Adrenal gland (tissue), 5 donors: ENCODE measurements at regions not wholly inside any gene's neighbourhood (a gene's known extent, or its start where the extent isn't known, plus 50 kb on each side); places are given as distances from the start of the nearest gene placed in this dataset.
"Not testable (repeated sequence)": the region's sequence is repeated elsewhere in the genome, so short reads cannot be mapped to it uniquely, and the experiment has no call there.

Experiments used
- POLR2A ChIP-seq, 2 donors: fragments of 450-650 bp; IDR thresholded peaks; one replicate each; pipeline ENCODE4 v1.6.1; 2017; ENCODE audit warnings: antibody characterized with exemption in 2 of 2, mild to moderate bottlenecking in 2 of 2, moderate library complexity in 1 of 2
- TF ChIP-seq, protein P1 (sequence below), 6 experiments: fragments of 450-650 bp in 4 of 6; fragments of 200-600 bp in 2 of 6; sonication (generic) in 1 of 6; IDR thresholded peaks; 1 replicate in 5 of 6; 2 replicates in 1 of 6; pipeline versions ENCODE4 v1.5.1 to v1.8.0; 2016 to 2021; ENCODE audit warnings: antibody characterized with exemption in 6 of 6, mild to moderate bottlenecking in 2 of 6, moderate library complexity in 1 of 6
- donor health status: DM: no; HTN: no; CAD: no.

DNA sequence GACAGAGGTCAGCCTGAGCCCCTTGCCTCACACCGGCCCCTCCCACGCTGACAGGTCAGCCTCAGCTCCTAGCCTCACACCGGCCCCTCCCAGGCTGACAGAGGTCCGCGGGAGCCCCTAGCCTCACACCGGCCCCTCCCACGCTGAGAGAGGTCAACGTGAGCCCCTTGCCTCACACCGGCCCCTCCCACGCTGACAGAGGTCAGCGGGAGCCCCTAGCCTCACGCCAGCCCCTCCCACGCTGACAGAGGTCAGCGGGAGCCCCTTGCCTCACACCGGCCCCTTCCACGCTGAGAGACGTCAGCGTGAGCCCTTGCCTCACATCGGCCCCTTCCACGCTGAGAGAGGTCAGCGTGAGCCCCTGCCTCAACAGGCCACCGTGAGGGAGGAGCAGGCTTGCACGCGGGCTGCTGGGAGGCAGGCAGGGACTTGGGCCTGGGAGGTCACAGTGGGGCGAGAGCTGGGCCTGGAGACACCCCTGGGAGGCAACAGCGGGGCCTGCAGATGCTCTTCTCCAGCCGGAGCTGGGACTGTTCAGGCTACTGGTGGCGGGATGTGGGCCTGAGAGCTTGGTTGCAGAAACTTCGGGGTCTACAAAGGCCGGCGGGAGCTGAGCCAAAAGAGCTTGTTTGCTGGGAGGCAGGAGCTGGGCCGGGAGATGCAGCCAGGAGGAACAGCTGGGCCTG lies 356.4 kb downstream of the ZNF37A start:
- not testable (repeated sequence) for TF ChIP-seq POLR2A (IDR thresholded peaks at IDR 0.05)
- TF ChIP-seq, protein P1, sequence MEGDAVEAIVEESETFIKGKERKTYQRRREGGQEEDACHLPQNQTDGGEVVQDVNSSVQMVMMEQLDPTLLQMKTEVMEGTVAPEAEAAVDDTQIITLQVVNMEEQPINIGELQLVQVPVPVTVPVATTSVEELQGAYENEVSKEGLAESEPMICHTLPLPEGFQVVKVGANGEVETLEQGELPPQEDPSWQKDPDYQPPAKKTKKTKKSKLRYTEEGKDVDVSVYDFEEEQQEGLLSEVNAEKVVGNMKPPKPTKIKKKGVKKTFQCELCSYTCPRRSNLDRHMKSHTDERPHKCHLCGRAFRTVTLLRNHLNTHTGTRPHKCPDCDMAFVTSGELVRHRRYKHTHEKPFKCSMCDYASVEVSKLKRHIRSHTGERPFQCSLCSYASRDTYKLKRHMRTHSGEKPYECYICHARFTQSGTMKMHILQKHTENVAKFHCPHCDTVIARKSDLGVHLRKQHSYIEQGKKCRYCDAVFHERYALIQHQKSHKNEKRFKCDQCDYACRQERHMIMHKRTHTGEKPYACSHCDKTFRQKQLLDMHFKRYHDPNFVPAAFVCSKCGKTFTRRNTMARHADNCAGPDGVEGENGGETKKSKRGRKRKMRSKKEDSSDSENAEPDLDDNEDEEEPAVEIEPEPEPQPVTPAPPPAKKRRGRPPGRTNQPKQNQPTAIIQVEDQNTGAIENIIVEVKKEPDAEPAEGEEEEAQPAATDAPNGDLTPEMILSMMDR (IDR thresholded peaks at IDR 0.05) = not testable (repeated sequence)
